ENCODE measurements at regions not wholly inside any gene's neighbourhood (a gene's known extent, or its start where the extent isn't known, plus 50 kb on each side); places are given as distances from the start of the nearest gene placed in this dataset.

- TF ChIP-seq ZBTB33 (IDR thresholded peaks at IDR 0.05; ENCODE audit: extremely low read depth, insufficient replicate concordance, low read length) (no peak), YY1 (IDR thresholded peaks at IDR 0.05; ENCODE audit: extremely low read depth, insufficient replicate concordance, low read depth, low read length) (no peak)
Observed at GRCh38 chr7:85423209-85423895, 236.5 kb upstream of the SEMA3D start (continued).

DNA sequence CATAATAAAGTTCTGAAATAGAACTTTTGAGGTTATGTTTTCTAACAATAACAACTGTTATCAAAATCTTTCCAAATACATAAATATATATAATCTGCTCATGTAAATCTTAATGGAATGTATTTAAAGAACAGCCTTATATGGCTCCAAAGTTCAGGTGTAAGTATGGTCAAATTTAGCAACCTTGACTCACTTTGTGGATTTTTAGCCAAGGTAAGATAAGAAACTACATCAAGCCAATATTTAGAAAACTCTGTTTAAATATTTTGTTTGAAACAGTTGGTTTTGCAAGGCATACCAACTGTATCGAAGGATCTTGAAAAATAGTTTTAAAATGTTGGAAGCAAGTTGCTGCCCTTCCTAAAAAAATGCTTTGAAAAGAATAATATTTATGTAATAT is 228.9 kb upstream of the SEMA3D start:
- no peak for ATAC-seq
- no peak overlapping the region for H3K4me3 ChIP-seq (replicated peaks in 1 of 2; ENCODE audit: low read depth in 1 of 2, low read length in 2 of 2)
- intact Hi-C loops (cut with micrococcal nuclease): no loop called here
- H3K4me1 ChIP-seq (ENCODE audit: control insufficient read depth in 1 of 2, insufficient read depth in 2 of 2, low read length in 2 of 2): no peaks in the 10 kb centered on the region
- no peak for TF ChIP-seq CEBPB (IDR thresholded peaks at IDR 0.05; ENCODE audit: low read depth)
- TF ChIP-seq CBX3 (IDR thresholded peaks at IDR 0.05; ENCODE audit: low read depth): no peak
- no peak for TF ChIP-seq SRF (IDR thresholded peaks at IDR 0.05; ENCODE audit: low read depth)
- TF ChIP-seq JUND (IDR thresholded peaks at IDR 0.05): no peak
- no peak for TF ChIP-seq CTCF (IDR thresholded peaks at IDR 0.05 in 2 of 3, conservative IDR thresholded peaks at IDR 0.05 in 1 of 3; ENCODE audit: borderline replicate concordance in 1 of 3, insufficient read depth in 1 of 3, low read depth in 2 of 3, low read length in 2 of 3)
- no peak for TF ChIP-seq EZH2phosphoT487 (IDR thresholded peaks at IDR 0.05; ENCODE audit: borderline replicate concordance)
- TF ChIP-seq FOSL1 (IDR thresholded peaks at IDR 0.05; ENCODE audit: low read depth): no peak
- TF ChIP-seq ZBTB33 (IDR thresholded peaks at IDR 0.05; ENCODE audit: extremely low read depth, insufficient replicate concordance, low read length): no peak
- no peak for TF ChIP-seq EGR1 (IDR thresholded peaks at IDR 0.05; ENCODE audit: low read depth)
- no peak for TF ChIP-seq SIN3A (IDR thresholded peaks at IDR 0.05; ENCODE audit: low read depth)
- no peak for TF ChIP-seq SP1 (IDR thresholded peaks at IDR 0.05; ENCODE audit: low read depth)
- TF ChIP-seq ELF1 (IDR thresholded peaks at IDR 0.05; ENCODE audit: borderline replicate concordance, low read depth): no peak
- TF ChIP-seq, protein P1, sequence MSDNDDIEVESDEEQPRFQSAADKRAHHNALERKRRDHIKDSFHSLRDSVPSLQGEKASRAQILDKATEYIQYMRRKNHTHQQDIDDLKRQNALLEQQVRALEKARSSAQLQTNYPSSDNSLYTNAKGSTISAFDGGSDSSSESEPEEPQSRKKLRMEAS (IDR thresholded peaks at IDR 0.05): no peak
- TF ChIP-seq ZNF274 (IDR thresholded peaks at IDR 0.05; ENCODE audit: low read depth, low read length): no peak
- no peak for TF ChIP-seq YY1 (IDR thresholded peaks at IDR 0.05; ENCODE audit: extremely low read depth, insufficient replicate concordance, low read depth, low read length)
- TF ChIP-seq TCF7L2 (IDR thresholded peaks at IDR 0.05; ENCODE audit: borderline replicate concordance, extremely low read depth, insufficient read depth, insufficient read length): no peak
- no peak for TF ChIP-seq RAD21 (IDR thresholded peaks at IDR 0.05; ENCODE audit: low read depth)
- TF ChIP-seq, protein P2, sequence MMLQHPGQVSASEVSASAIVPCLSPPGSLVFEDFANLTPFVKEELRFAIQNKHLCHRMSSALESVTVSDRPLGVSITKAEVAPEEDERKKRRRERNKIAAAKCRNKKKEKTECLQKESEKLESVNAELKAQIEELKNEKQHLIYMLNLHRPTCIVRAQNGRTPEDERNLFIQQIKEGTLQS (IDR thresholded peaks at IDR 0.05): no peak
- no peak for TF ChIP-seq ZFX (IDR thresholded peaks at IDR 0.05)
- TF ChIP-seq POLR2AphosphoS5 (IDR thresholded peaks at IDR 0.05; ENCODE audit: low read depth, low read length): no peak
- no peak overlapping the region for H3K4me2 ChIP-seq (ENCODE audit: low read length)
- no TSS peak for BruUV-seq (replicated peaks)
- H3K79me2 ChIP-seq (ENCODE audit: insufficient read depth, low read length): no peaks in the 10 kb centered on the region
- H3K9me3 ChIP-seq (ENCODE audit: control insufficient read depth in 1 of 2, insufficient read depth in 1 of 2, low read depth in 1 of 2, low read length in 2 of 2): no peaks in the 10 kb centered on the region
- H3K9me2 ChIP-seq (ENCODE audit: insufficient read depth): no peaks in the 10 kb centered on the region
- ChIA-PET RAD21 (ENCODE audit: low non-redundant PET in 1 of 2, low total read pairs in 2 of 2, uncharacterized antibody in 2 of 2, unreplicated experiment in 2 of 2) (no interaction called here), CTCF (no interaction called here), POLR2A (no interaction called here)
- no peaks in the 10 kb centered on the region for H3K27me3 ChIP-seq (ENCODE audit: insufficient read depth, low read length)
- no peaks in the 10 kb centered on the region for H4K20me1 ChIP-seq (ENCODE audit: insufficient read depth)
- no peak overlapping the region for H2AFZ ChIP-seq (ENCODE audit: low read depth, low read length, poor library complexity, severe bottlenecking)
- no peak for DNase-seq (ENCODE audit: low read depth, low spot score)
- no peak overlapping the region for H3K27ac ChIP-seq (ENCODE audit: low read depth, low read length)
- H3K9ac ChIP-seq (ENCODE audit: low read length): no peak overlapping the region
- no peaks in the 10 kb centered on the region for H3K36me3 ChIP-seq (ENCODE audit: control insufficient read depth in 1 of 2, insufficient read depth in 2 of 2, low read length in 2 of 2)
